ENCODE measurements at regions not wholly inside any gene's neighbourhood (a gene's known extent, or its start where the extent isn't known, plus 50 kb on each side); places are given as distances from the start of the nearest gene placed in this dataset.

GRCh38 chr3:118587037-118587741 lies 447.5 kb downstream of the IGSF11 start:
- Mint-ChIP-seq H3K27me3 (ENCODE audit: low read depth, unreplicated experiment) (no peaks in the 10 kb centered on the region), H3K4me1 (ENCODE audit: low read depth, unreplicated experiment) (no peaks in the 10 kb centered on the region), H3K36me3 (ENCODE audit: low read depth, unreplicated experiment) (no peaks in the 10 kb centered on the region), H3K9me3 (ENCODE audit: unreplicated experiment) (no peaks in the 10 kb centered on the region), H3K4me3 (ENCODE audit: unreplicated experiment) (no peak overlapping the region), H3K27ac (ENCODE audit: unreplicated experiment) (no peak overlapping the region)
- Histone ChIP-seq H3K4me3 (ENCODE audit: insufficient read depth, low read depth, low read length) (no peak overlapping the region), H2AFZ (ENCODE audit: low read depth, low read length) (no peak overlapping the region), H3K9ac (ENCODE audit: low read length) (no peak overlapping the region), H3K27me3 (ENCODE audit: insufficient read depth, low read length) (no peaks in the 10 kb centered on the region), H3K9me3 (ENCODE audit: insufficient read depth, low read depth, low read length) (peaks cover 3% of the 10 kb centered on the region), H3K36me3 (ENCODE audit: insufficient read depth, low read length) (no peaks in the 10 kb centered on the region), H4K20me1 (ENCODE audit: insufficient read depth, low read length) (no peaks in the 10 kb centered on the region), H3K4me2 (ENCODE audit: low read length) (no peak overlapping the region), H3K27ac (ENCODE audit: low read depth, low read length) (no peak overlapping the region), H3K79me2 (ENCODE audit: insufficient read depth, low read length) (no peaks in the 10 kb centered on the region), H3K4me1 (ENCODE audit: insufficient read depth, low read length) (no peaks in the 10 kb centered on the region)
- no peak for FAIRE-seq
- no peak for TF ChIP-seq EZH2 (IDR thresholded peaks at IDR 0.05; ENCODE audit: insufficient read depth, low read length)
- TF ChIP-seq, protein P1, sequence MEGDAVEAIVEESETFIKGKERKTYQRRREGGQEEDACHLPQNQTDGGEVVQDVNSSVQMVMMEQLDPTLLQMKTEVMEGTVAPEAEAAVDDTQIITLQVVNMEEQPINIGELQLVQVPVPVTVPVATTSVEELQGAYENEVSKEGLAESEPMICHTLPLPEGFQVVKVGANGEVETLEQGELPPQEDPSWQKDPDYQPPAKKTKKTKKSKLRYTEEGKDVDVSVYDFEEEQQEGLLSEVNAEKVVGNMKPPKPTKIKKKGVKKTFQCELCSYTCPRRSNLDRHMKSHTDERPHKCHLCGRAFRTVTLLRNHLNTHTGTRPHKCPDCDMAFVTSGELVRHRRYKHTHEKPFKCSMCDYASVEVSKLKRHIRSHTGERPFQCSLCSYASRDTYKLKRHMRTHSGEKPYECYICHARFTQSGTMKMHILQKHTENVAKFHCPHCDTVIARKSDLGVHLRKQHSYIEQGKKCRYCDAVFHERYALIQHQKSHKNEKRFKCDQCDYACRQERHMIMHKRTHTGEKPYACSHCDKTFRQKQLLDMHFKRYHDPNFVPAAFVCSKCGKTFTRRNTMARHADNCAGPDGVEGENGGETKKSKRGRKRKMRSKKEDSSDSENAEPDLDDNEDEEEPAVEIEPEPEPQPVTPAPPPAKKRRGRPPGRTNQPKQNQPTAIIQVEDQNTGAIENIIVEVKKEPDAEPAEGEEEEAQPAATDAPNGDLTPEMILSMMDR (IDR thresholded peaks at IDR 0.05; ENCODE audit: insufficient read depth, low read depth, low read length): no peak
- no peak for DNase-seq (ENCODE audit: low read depth)

GRCh38 chr3:118587847-118588246 lies 446.8 kb downstream of the IGSF11 start:
- TF ChIP-seq EZH2 (IDR thresholded peaks at IDR 0.05; ENCODE audit: insufficient read depth, low read length): no peak
- peaks cover under 1% of the 10 kb centered on the region for H3K9me3 ChIP-seq (ENCODE audit: insufficient read depth, low read depth, low read length)
- H3K27me3 ChIP-seq (ENCODE audit: insufficient read depth, low read length): no peaks in the 10 kb centered on the region
- no peaks in the 10 kb centered on the region for H3K36me3 Mint-ChIP-seq (ENCODE audit: low read depth, unreplicated experiment)
- H3K9ac ChIP-seq (ENCODE audit: low read length): no peak overlapping the region
- H3K4me3 Mint-ChIP-seq (ENCODE audit: unreplicated experiment): no peak overlapping the region
- no peak for DNase-seq (ENCODE audit: low read depth)
- FAIRE-seq: no peak
- no peaks in the 10 kb centered on the region for H3K79me2 ChIP-seq (ENCODE audit: insufficient read depth, low read length)
- H4K20me1 ChIP-seq (ENCODE audit: insufficient read depth, low read length): no peaks in the 10 kb centered on the region
- no peaks in the 10 kb centered on the region for H3K4me1 Mint-ChIP-seq (ENCODE audit: low read depth, unreplicated experiment)
- H2AFZ ChIP-seq (ENCODE audit: low read depth, low read length): no peak overlapping the region
- H3K9me3 Mint-ChIP-seq (ENCODE audit: unreplicated experiment): peaks cover 4% of the 10 kb centered on the region
- H3K27ac Mint-ChIP-seq (ENCODE audit: unreplicated experiment): no peak overlapping the region
- H3K4me1 ChIP-seq (ENCODE audit: insufficient read depth, low read length): no peaks in the 10 kb centered on the region
- no peak overlapping the region for H3K4me3 ChIP-seq (ENCODE audit: insufficient read depth, low read depth, low read length)
- no peak overlapping the region for H3K4me2 ChIP-seq (ENCODE audit: low read length)
- H3K27ac ChIP-seq (ENCODE audit: low read depth, low read length): no peak overlapping the region
- H3K36me3 ChIP-seq (ENCODE audit: insufficient read depth, low read length): no peaks in the 10 kb centered on the region
- H3K27me3 Mint-ChIP-seq (ENCODE audit: low read depth, unreplicated experiment): no peaks in the 10 kb centered on the region

- Mint-ChIP-seq H3K9me3 (ENCODE audit: unreplicated experiment) (peaks cover 9% of the 10 kb centered on the region), H3K4me1 (ENCODE audit: low read depth, unreplicated experiment) (no peaks in the 10 kb centered on the region), H3K27ac (ENCODE audit: unreplicated experiment) (no peak overlapping the region)
Measured at GRCh38 chr3:118593277-118593670, 441.4 kb downstream of the IGSF11 start.

More at GRCh38 chr3:118593277-118593670, 441.4 kb downstream of the IGSF11 start:
- Mint-ChIP-seq H3K36me3 (ENCODE audit: low read depth, unreplicated experiment) (no peaks in the 10 kb centered on the region), H3K27me3 (ENCODE audit: low read depth, unreplicated experiment) (no peaks in the 10 kb centered on the region), H3K4me3 (ENCODE audit: unreplicated experiment) (no peak overlapping the region)
- Histone ChIP-seq H3K36me3 (ENCODE audit: insufficient read depth, low read length) (no peaks in the 10 kb centered on the region), H3K4me2 (ENCODE audit: low read length) (no peak overlapping the region), H4K20me1 (ENCODE audit: insufficient read depth, low read length) (no peaks in the 10 kb centered on the region), H3K79me2 (ENCODE audit: insufficient read depth, low read length) (no peaks in the 10 kb centered on the region), H3K27me3 (ENCODE audit: insufficient read depth, low read length) (no peaks in the 10 kb centered on the region), H3K9me3 (ENCODE audit: insufficient read depth, low read depth, low read length) (no peaks in the 10 kb centered on the region), H3K4me1 (ENCODE audit: insufficient read depth, low read length) (no peaks in the 10 kb centered on the region), H3K9ac (ENCODE audit: low read length) (no peak overlapping the region), H2AFZ (ENCODE audit: low read depth, low read length) (no peak overlapping the region), H3K4me3 (ENCODE audit: insufficient read depth, low read depth, low read length) (no peak overlapping the region), H3K27ac (ENCODE audit: low read depth, low read length) (no peak overlapping the region)
- FAIRE-seq: no peak
- no peak for DNase-seq (ENCODE audit: low read depth)
- TF ChIP-seq, protein P1 (IDR thresholded peaks at IDR 0.05; ENCODE audit: insufficient read depth, low read depth, low read length): no peak
- TF ChIP-seq EZH2 (IDR thresholded peaks at IDR 0.05; ENCODE audit: insufficient read depth, low read length): no peak

Measured in astrocyte (in vitro differentiated cells and primary cell).